Omental fat pad (tissue), 3 donors: ENCODE measurements at regions not wholly inside any gene's neighbourhood (a gene's known extent, or its start where the extent isn't known, plus 50 kb on each side); places are given as distances from the start of the nearest gene placed in this dataset.

Source experiments
- ATAC-seq: fragments of 150-250 bp; one replicate; pipeline ENCODE4 v1.9.1; 2016; ENCODE audit warnings: mild to moderate bottlenecking, moderate library complexity; ENCODE audit not compliant: low FRiP score
- DNase-seq: peaks from one replicate; pipeline ENCODE4 v3.0.0-alpha.2; 2019; ENCODE audit warnings: low spot score
- TF ChIP-seq, protein P1 (sequence below), 3 donors: fragments of 450-650 bp; IDR thresholded peaks; one replicate each; pipeline ENCODE4 v1.5.1; 2016 to 2017; ENCODE audit warnings: antibody characterized with exemption in 3 of 3, mild to moderate bottlenecking in 3 of 3, moderate library complexity in 2 of 3

DNA sequence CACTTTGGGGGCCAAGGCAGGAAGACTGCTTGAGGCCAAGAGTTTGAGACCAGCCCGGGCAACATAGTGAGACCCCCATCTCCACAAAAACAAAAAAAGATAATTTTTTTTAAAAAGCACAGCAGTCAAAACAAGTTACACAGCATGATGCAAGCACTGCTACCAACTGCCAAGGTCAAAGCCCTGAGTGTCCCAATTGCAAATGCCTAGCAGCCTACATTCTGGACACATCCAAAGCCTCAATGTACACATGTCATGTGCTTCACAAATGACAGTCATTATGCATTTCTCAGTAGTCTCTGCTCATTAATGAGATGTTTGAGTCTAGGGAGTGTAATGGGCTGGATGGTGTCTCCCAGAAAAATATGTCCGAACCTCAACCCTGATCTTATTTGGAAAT, 113.7 kb upstream of the CCND2 start:
- ATAC-seq = no peak
- no peak for DNase-seq
- TF ChIP-seq, protein P1, sequence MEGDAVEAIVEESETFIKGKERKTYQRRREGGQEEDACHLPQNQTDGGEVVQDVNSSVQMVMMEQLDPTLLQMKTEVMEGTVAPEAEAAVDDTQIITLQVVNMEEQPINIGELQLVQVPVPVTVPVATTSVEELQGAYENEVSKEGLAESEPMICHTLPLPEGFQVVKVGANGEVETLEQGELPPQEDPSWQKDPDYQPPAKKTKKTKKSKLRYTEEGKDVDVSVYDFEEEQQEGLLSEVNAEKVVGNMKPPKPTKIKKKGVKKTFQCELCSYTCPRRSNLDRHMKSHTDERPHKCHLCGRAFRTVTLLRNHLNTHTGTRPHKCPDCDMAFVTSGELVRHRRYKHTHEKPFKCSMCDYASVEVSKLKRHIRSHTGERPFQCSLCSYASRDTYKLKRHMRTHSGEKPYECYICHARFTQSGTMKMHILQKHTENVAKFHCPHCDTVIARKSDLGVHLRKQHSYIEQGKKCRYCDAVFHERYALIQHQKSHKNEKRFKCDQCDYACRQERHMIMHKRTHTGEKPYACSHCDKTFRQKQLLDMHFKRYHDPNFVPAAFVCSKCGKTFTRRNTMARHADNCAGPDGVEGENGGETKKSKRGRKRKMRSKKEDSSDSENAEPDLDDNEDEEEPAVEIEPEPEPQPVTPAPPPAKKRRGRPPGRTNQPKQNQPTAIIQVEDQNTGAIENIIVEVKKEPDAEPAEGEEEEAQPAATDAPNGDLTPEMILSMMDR (IDR thresholded peaks at IDR 0.05) = no peak

- TF ChIP-seq, protein P1 (IDR thresholded peaks at IDR 0.05) = no peak
- ATAC-seq = no peak
These were observed 115.3 kb upstream of the CCND2 start for GRCh38 chr12:4158306-4158705.

DNA sequence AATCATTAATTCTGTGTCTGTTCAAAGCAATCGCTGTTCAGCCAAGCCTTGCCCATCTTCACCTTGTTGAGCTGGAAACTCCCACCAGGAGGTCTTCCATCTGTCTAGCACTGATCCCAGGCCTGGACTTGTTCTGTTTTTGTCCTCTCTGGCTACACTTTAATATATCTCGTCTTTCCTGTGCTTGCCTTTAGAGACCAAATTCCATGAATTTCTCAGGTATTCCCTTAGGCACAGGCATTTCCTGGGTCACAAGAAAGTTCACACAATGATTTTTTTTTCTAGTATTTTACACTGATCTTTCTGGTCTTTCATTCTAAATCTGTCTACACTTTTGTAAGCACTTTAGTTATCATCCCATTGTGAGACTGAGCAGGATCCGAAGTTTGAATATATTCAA, 116.4 kb upstream of the CCND2 start:
- DNase-seq (no peak), ATAC-seq (no peak)
- TF ChIP-seq, protein P1 (IDR thresholded peaks at IDR 0.05) = no peak

More at GRCh38 chr12:4158306-4158705, 115.3 kb upstream of the CCND2 start:
- no peak for DNase-seq

DNA sequence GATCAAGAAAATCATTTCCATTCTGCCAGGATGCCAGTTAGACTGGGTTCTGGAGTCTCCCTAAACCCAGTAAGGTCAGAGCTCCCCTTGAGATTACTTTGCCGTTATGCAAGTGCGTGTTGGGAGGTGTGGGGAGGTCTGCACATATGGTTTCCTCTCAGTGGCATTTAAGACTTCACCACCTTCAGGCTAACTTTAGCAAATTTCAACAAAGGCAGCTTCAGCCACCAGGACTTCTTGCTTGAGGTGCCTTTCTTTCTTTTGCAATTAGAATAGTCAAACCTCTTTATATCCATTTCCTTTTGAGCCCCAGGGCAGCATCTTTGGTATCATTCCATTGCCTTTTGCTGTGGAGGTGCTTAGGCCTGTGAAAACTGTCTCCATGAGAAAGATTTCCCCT, 117.2 kb upstream of the CCND2 start:
- ATAC-seq = no peak
- TF ChIP-seq, protein P1 (IDR thresholded peaks at IDR 0.05) = no peak
- no peak for DNase-seq

DNA sequence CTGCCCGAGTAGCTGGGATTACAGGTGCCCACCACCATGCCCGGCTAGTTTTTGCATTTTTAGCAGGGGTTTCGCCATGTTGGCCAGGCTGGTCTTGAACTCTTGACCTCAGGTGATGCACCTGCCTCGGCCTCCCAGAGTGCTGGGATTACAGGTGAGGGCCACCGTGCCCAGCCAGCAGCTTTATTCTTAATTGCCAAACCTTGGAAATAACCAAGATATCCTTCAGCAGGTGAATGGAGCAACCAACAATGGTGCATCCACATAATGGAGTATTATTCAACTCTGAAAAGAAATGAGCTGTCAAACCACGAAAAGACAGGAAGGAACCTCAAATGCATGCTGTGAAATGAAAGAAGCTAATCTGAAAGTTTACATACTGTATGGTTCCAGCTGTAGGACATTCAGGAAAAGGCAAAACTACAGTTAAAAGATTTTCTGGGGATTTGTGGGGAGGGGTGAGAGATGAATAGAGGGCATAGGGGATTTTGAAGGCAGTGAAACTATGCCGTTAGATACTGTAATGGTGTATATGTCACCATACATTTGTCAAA, 118.8 kb upstream of the CCND2 start:
- ATAC-seq = no peak
- TF ChIP-seq, protein P1 (IDR thresholded peaks at IDR 0.05) = no peak

DNA sequence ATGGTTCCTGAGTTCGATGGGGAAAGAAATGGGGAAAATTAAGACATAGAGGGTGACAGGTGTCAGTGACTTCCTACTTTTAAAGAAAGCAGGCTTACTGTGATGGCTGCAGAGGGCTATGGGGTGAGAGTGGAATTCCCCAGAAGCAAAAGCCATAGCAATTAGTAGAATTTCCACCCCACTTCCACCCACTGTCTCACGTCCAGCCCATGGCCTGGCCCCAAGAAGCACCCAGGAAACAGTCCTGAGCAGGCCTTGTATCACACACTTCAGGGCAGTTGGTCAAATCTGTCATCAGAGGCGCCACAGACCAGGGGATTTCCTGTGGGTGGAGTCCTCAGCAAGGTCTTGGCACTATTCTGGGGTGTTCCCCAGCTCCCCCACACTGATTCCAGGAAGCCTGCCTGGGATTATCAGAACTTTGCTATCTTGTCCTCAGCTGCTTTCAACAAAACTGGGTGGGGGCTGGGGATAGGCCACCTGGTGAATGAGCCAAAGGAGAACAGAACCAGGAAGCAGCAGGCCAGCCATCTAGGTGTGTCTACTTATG, 120.1 kb upstream of the CCND2 start:
- ATAC-seq = peak; percentile 64
- DNase-seq = no peak
- TF ChIP-seq, protein P1 (IDR thresholded peaks at IDR 0.05) = no peak

More for the DNA sequence above, 118.8 kb upstream of the CCND2 start:
- no peak for DNase-seq

DNA sequence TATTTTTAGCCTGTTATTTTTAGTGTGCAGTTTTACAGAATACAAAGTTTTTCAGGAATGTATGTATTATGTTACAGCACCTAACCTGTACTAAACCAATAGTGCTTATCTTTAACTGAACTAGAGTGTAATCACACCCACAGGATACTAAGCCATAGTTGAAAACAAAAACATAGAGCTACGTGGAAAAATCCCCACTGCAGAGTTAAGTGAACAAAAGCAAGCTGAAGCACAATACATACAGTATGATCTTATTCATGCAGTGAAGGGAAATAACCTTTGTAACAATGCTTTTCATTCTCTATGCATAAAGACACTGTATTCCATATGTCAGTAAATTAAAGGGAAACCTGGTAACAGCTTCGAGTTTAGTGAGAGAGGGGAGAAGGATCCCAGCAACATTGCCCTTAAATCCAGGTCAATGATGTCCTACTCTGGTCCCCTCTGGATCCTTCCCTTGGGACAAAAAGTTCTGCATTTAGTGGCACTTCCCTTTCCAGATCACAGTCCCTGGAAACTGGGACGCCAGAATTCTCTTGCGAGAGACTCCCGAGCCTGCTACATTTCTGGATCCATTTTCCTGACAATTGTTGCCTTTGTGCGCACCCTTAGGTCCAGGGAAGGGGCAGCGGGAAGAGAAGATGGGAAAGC, 121.3 kb upstream of the CCND2 start:
- ATAC-seq = no peak

More for the DNA sequence above, 121.3 kb upstream of the CCND2 start:
- TF ChIP-seq, protein P1 (IDR thresholded peaks at IDR 0.05) = no peak
- DNase-seq = no peak
